HCT116 (cell line): ENCODE measurements at regions not wholly inside any gene's neighbourhood (a gene's known extent, or its start where the extent isn't known, plus 50 kb on each side); places are given as distances from the start of the nearest gene placed in this dataset.

ENCODE experiments used
- ATAC-seq: fragments of 200-7000 bp; cut with Tn5 transposase; 2 replicates; pipeline ENCODE4 v1.9.1; 2020; ENCODE audit warnings: mild to moderate bottlenecking, moderate library complexity
- BruUV-seq: library from RNA; stranded (reverse); fragments of 400-500 nt; replicated peaks from 2 replicates; lab custom pipeline; 2021; lab: Mats Ljungman, UMichigan
- CTCF ChIA-PET: fragments of 300-600 bp; sonication (Branson Sonifier 250); formaldehyde crosslinking; loops from one replicate; lab custom pipeline; 2021; ENCODE audit warnings: antibody characterized with exemption; lab: Charles Lee
- POLR2A ChIA-PET: fragments of 300-600, 350-600 bp; sonication (Branson Sonifier 250); formaldehyde crosslinking; loops from one replicate; lab custom pipeline; 2021; ENCODE audit warnings: antibody characterized with exemption; lab: Charles Lee
- RAD21 ChIA-PET, 2 experiments: fragments of 300-600 bp; sonication (Branson Sonifier 250); formaldehyde crosslinking; loops; one replicate each; lab custom pipeline; 2023; ENCODE audit warnings: low total read pairs in 2 of 2; ENCODE audit not compliant: uncharacterized antibody in 2 of 2, unreplicated experiment in 2 of 2, low non-redundant PET in 1 of 2; lab: Charles Lee
- DNase-seq: peaks from one replicate; pipeline ENCODE4 v3.0.0-alpha.2; 2010; ENCODE audit warnings: low read depth, low spot score
- H2AFZ ChIP-seq: fragments of 200-600 bp; shearing (Covaris generic), sonication (generic); 2 replicates; pipeline ENCODE4 v1.6.1; 2017; ENCODE audit warnings: low read depth, mixed run types, mixed read lengths, antibody characterized with exemption, low read length; ENCODE audit not compliant: poor library complexity, severe bottlenecking
- H3K27ac ChIP-seq: 2 replicates; pipeline ENCODE4 v1.5.1; 2012; ENCODE audit warnings: low read depth, low read length
- H3K27me3 ChIP-seq: fragments of 200-600 bp; sonication (generic); 2 replicates; pipeline ENCODE4 v1.6.1; 2016; ENCODE audit warnings: mixed run types, low read length, mixed read lengths; ENCODE audit not compliant: insufficient read depth
- H3K36me3 ChIP-seq, 2 experiments: fragments of 200-500 bp in 1 of 2; fragments of 200-600 bp in 1 of 2; sonication (Bioruptor generic) in 1 of 2; sonication (generic) in 1 of 2; 2 replicates each; pipeline versions ENCODE4 v1.5.1 to v1.6.1; 2014 to 2016; ENCODE audit warnings: low read length in 2 of 2, inconsistent platforms in 1 of 2, mixed read lengths in 1 of 2, mixed run types in 1 of 2; ENCODE audit not compliant: insufficient read depth in 2 of 2, control insufficient read depth in 1 of 2
- H3K4me1 ChIP-seq, 2 experiments: fragments of 200-600 bp in 1 of 2; sonication (generic) in 1 of 2; 2 replicates each; pipeline versions ENCODE4 v1.5.1 to v1.6.1; 2012 to 2017; ENCODE audit warnings: low read length in 2 of 2, inconsistent platforms in 1 of 2, mild to moderate bottlenecking in 1 of 2, mixed read lengths in 1 of 2, mixed run types in 1 of 2, moderate library complexity in 1 of 2; ENCODE audit not compliant: insufficient read depth in 2 of 2, control insufficient read depth in 1 of 2
- H3K4me2 ChIP-seq: fragments of 200-600 bp; sonication (generic); 2 replicates; pipeline ENCODE4 v1.6.1; 2017; ENCODE audit warnings: mixed run types, low read length, mixed read lengths
- H3K4me3 ChIP-seq, 2 experiments: fragments of 200-600 bp in 1 of 2; sonication (generic) in 1 of 2; replicated peaks in 1 of 2; 2 replicates each; pipeline ENCODE4 v1.5.1; 2011 to 2016; ENCODE audit warnings: low read length in 2 of 2, control low read depth in 1 of 2, low read depth in 1 of 2, mild to moderate bottlenecking in 1 of 2, mixed read lengths in 1 of 2, mixed run types in 1 of 2
- H3K79me2 ChIP-seq: fragments of 200-600 bp; sonication (generic); 2 replicates; pipeline ENCODE4 v1.6.1; 2017; ENCODE audit warnings: mild to moderate bottlenecking, mixed run types, low read length, moderate library complexity, mixed read lengths; ENCODE audit not compliant: insufficient read depth
- H3K9ac ChIP-seq: fragments of 200-600 bp; sonication (generic); 2 replicates; pipeline ENCODE4 v1.6.1; 2016; ENCODE audit warnings: low read length, mixed read lengths
- H3K9me2 ChIP-seq: fragments of 200-600 bp; sonication (generic), shearing (Covaris generic); 2 replicates; pipeline ENCODE4 v1.6.1; 2017; ENCODE audit warnings: mixed run types, mild to moderate bottlenecking, moderate library complexity; ENCODE audit not compliant: insufficient read depth
- H3K9me3 ChIP-seq, 2 experiments: fragments of 200-500 bp in 1 of 2; fragments of 200-600 bp in 1 of 2; sonication (Bioruptor generic) in 1 of 2; sonication (generic) in 1 of 2; 2 replicates each; pipeline ENCODE4 v1.6.1; 2014 to 2017; ENCODE audit warnings: low read length in 2 of 2, mixed read lengths in 2 of 2, inconsistent platforms in 1 of 2, low read depth in 1 of 2, mild to moderate bottlenecking in 1 of 2, mixed run types in 1 of 2, moderate library complexity in 1 of 2; ENCODE audit not compliant: control insufficient read depth in 1 of 2, insufficient read depth in 1 of 2
- H4K20me1 ChIP-seq: fragments of 200-600 bp; sonication (generic), shearing (Covaris generic); 2 replicates; pipeline ENCODE4 v1.6.1; 2017; ENCODE audit warnings: mixed run types, mild to moderate bottlenecking, moderate library complexity; ENCODE audit not compliant: insufficient read depth
- EGR1 ChIP-seq: IDR thresholded peaks from 2 replicates; pipeline ENCODE4 v1.6.1; 2012; ENCODE audit warnings: low read depth
- ELF1 ChIP-seq: IDR thresholded peaks from 2 replicates; pipeline ENCODE4 v1.6.1; 2012; ENCODE audit warnings: low read depth, borderline replicate concordance
- FOSL1 ChIP-seq: IDR thresholded peaks from 2 replicates; pipeline ENCODE4 v1.6.1; 2012; ENCODE audit warnings: low read depth
- MAX ChIP-seq: IDR thresholded peaks from 2 replicates; pipeline ENCODE4 v1.6.1; 2012
- POLR2AphosphoS5 ChIP-seq: IDR thresholded peaks from 2 replicates; pipeline ENCODE4 v1.6.1; 2011; ENCODE audit warnings: mild to moderate bottlenecking, low read depth, low read length, moderate library complexity
- ZFX ChIP-seq: fragments of 450-650 bp; IDR thresholded peaks from 2 replicates; pipeline ENCODE4 v1.6.1; 2017
- ZNF274 ChIP-seq: fragments of 200-500 bp; sonication (Bioruptor generic); IDR thresholded peaks from 2 replicates; pipeline ENCODE4 v1.6.1; 2014; ENCODE audit warnings: mild to moderate bottlenecking, low read depth, low read length, inconsistent platforms
- intact Hi-C: fragments of 100-400 bp; cut with micrococcal nuclease; formaldehyde crosslinking; loops from 2 replicates; pipeline ENCODE4 v1.10.0; 2022
- TF ChIP-seq, protein P1 (sequence below): IDR thresholded peaks from 2 replicates; pipeline ENCODE4 v1.6.1; 2012; ENCODE audit warnings: low read depth
- TF ChIP-seq, protein P2 (sequence below): IDR thresholded peaks from 2 replicates; pipeline ENCODE4 v1.6.1; 2011; ENCODE audit warnings: mild to moderate bottlenecking, low read length, moderate library complexity; ENCODE audit not compliant: insufficient replicate concordance; ENCODE audit errors: extremely low read depth
- TF ChIP-seq, protein P3 (sequence below): IDR thresholded peaks from 2 replicates; pipeline ENCODE4 v1.6.1; 2012

GRCh38 chr3:8236264-8236663, 265.4 kb upstream of the LMCD1 start:
- no peak overlapping the region for H2AFZ ChIP-seq

GRCh38 chr3:8237893-8238292, 263.7 kb upstream of the LMCD1 start:
- ATAC-seq (no peak), DNase-seq (no peak)
- H3K9me3 ChIP-seq = no peaks in the 10 kb centered on the region
- H3K9me2 ChIP-seq = no peaks in the 10 kb centered on the region
- H3K4me3 ChIP-seq = no peak overlapping the region
- TF ChIP-seq, protein P1, sequence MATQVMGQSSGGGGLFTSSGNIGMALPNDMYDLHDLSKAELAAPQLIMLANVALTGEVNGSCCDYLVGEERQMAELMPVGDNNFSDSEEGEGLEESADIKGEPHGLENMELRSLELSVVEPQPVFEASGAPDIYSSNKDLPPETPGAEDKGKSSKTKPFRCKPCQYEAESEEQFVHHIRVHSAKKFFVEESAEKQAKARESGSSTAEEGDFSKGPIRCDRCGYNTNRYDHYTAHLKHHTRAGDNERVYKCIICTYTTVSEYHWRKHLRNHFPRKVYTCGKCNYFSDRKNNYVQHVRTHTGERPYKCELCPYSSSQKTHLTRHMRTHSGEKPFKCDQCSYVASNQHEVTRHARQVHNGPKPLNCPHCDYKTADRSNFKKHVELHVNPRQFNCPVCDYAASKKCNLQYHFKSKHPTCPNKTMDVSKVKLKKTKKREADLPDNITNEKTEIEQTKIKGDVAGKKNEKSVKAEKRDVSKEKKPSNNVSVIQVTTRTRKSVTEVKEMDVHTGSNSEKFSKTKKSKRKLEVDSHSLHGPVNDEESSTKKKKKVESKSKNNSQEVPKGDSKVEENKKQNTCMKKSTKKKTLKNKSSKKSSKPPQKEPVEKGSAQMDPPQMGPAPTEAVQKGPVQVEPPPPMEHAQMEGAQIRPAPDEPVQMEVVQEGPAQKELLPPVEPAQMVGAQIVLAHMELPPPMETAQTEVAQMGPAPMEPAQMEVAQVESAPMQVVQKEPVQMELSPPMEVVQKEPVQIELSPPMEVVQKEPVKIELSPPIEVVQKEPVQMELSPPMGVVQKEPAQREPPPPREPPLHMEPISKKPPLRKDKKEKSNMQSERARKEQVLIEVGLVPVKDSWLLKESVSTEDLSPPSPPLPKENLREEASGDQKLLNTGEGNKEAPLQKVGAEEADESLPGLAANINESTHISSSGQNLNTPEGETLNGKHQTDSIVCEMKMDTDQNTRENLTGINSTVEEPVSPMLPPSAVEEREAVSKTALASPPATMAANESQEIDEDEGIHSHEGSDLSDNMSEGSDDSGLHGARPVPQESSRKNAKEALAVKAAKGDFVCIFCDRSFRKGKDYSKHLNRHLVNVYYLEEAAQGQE = no peak
- TF ChIP-seq, protein P2, sequence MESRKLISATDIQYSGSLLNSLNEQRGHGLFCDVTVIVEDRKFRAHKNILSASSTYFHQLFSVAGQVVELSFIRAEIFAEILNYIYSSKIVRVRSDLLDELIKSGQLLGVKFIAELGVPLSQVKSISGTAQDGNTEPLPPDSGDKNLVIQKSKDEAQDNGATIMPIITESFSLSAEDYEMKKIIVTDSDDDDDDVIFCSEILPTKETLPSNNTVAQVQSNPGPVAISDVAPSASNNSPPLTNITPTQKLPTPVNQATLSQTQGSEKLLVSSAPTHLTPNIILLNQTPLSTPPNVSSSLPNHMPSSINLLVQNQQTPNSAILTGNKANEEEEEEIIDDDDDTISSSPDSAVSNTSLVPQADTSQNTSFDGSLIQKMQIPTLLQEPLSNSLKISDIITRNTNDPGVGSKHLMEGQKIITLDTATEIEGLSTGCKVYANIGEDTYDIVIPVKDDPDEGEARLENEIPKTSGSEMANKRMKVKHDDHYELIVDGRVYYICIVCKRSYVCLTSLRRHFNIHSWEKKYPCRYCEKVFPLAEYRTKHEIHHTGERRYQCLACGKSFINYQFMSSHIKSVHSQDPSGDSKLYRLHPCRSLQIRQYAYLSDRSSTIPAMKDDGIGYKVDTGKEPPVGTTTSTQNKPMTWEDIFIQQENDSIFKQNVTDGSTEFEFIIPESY = no peak
- TF ChIP-seq EGR1 (no peak), FOSL1 (no peak), ELF1 (no peak), MAX (no peak)
- TF ChIP-seq, protein P3, sequence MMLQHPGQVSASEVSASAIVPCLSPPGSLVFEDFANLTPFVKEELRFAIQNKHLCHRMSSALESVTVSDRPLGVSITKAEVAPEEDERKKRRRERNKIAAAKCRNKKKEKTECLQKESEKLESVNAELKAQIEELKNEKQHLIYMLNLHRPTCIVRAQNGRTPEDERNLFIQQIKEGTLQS = no peak
- no peaks in the 10 kb centered on the region for H4K20me1 ChIP-seq
- no peaks in the 10 kb centered on the region for H3K27me3 ChIP-seq
- H3K4me2 ChIP-seq = no peak overlapping the region
- H2AFZ ChIP-seq = no peak overlapping the region
- no TSS peak for BruUV-seq
- intact Hi-C loops = loop anchor here (5.0 kb wide), 1 partner anchor 951 kb away; no protein-coding TSS in a partner anchor
- H3K9ac ChIP-seq = no peak overlapping the region
- no peaks in the 10 kb centered on the region for H3K36me3 ChIP-seq
- ChIA-PET RAD21 (no interaction called here), POLR2A (no interaction called here), CTCF (interaction anchor here (1.4 to 3.1 kb wide), 3 partner anchors 8 to 142 kb away, joined by 3 to 23 read pairs (median 12); no protein-coding TSS in a partner anchor)
- H3K79me2 ChIP-seq = no peaks in the 10 kb centered on the region
- no peak overlapping the region for H3K27ac ChIP-seq
- H3K4me1 ChIP-seq = no peaks in the 10 kb centered on the region

More at GRCh38 chr3:8236264-8236663, 265.4 kb upstream of the LMCD1 start:
- no peaks in the 10 kb centered on the region for H4K20me1 ChIP-seq
- DNase-seq (no peak), ATAC-seq (no peak)
- CTCF ChIA-PET = no interaction called here
- no peaks in the 10 kb centered on the region for H3K36me3 ChIP-seq
- H3K4me1 ChIP-seq = no peaks in the 10 kb centered on the region
- H3K4me3 ChIP-seq = no peak overlapping the region
- H3K27ac ChIP-seq = no peak overlapping the region
- POLR2A ChIA-PET = no interaction called here
- RAD21 ChIA-PET = no interaction called here
- no peaks in the 10 kb centered on the region for H3K27me3 ChIP-seq
- H3K4me2 ChIP-seq = no peak overlapping the region
- TF ChIP-seq ELF1 (no peak), ZFX (no peak), MAX (no peak), POLR2AphosphoS5 (no peak), ZNF274 (no peak)
- TF ChIP-seq, protein P3 = no peak
- no peaks in the 10 kb centered on the region for H3K79me2 ChIP-seq
- BruUV-seq = no TSS peak
- intact Hi-C loops = loop anchor here (5.0 kb wide), 1 partner anchor 949 kb away; no protein-coding TSS in a partner anchor
- no peak overlapping the region for H3K9ac ChIP-seq
- H3K9me3 ChIP-seq = no peaks in the 10 kb centered on the region
- no peaks in the 10 kb centered on the region for H3K9me2 ChIP-seq
